ENCODE measurements at regions not wholly inside any gene's neighbourhood (a gene's known extent, or its start where the extent isn't known, plus 50 kb on each side); places are given as distances from the start of the nearest gene placed in this dataset.

GRCh38 chr1:30382496-30382895, 340.9 kb downstream of the MATN1 start:
- TF ChIP-seq, protein P1, sequence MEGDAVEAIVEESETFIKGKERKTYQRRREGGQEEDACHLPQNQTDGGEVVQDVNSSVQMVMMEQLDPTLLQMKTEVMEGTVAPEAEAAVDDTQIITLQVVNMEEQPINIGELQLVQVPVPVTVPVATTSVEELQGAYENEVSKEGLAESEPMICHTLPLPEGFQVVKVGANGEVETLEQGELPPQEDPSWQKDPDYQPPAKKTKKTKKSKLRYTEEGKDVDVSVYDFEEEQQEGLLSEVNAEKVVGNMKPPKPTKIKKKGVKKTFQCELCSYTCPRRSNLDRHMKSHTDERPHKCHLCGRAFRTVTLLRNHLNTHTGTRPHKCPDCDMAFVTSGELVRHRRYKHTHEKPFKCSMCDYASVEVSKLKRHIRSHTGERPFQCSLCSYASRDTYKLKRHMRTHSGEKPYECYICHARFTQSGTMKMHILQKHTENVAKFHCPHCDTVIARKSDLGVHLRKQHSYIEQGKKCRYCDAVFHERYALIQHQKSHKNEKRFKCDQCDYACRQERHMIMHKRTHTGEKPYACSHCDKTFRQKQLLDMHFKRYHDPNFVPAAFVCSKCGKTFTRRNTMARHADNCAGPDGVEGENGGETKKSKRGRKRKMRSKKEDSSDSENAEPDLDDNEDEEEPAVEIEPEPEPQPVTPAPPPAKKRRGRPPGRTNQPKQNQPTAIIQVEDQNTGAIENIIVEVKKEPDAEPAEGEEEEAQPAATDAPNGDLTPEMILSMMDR (IDR thresholded peaks at IDR 0.05; ENCODE audit: low read length, missing control alignments): no peak
- no peak overlapping the region for H3K4me3 ChIP-seq (replicated peaks; ENCODE audit: low read depth, low read length)
- DNase-seq (ENCODE audit: low read depth): no peak

- DNase-seq (ENCODE audit: low read depth): no peak
- H3K4me3 ChIP-seq (replicated peaks; ENCODE audit: low read depth, low read length): no peak overlapping the region
- TF ChIP-seq, protein P1 (IDR thresholded peaks at IDR 0.05; ENCODE audit: low read length, missing control alignments): no peak
Observed at GRCh38 chr1:30381671-30382365, 341.6 kb downstream of the MATN1 start.

DNA sequence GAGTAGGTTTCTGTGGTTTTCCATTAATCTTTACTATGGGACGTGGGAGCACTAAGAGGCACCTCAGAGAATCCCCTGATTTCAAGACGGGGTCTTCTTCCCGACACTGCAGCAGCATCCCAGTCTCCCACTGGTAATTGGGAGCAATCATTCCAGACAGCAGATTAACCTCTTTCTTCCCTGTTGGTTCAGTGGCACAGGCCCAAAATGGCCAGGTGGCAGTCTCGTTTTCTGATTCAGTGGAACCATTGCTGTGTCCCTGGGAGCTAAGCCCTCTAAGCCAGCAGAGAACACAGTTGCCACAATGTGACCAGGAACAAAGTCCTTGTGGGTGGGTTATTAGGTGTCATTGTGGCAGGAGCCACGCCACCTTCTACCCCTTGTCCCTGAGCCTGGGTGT, 342.1 kb downstream of the MATN1 start:
- H3K4me3 ChIP-seq (replicated peaks; ENCODE audit: low read depth, low read length): no peak overlapping the region
- DNase-seq (ENCODE audit: low read depth): no peak
- TF ChIP-seq, protein P1 (IDR thresholded peaks at IDR 0.05; ENCODE audit: low read length, missing control alignments): no peak

GRCh38 chr1:30380625-30380984, 342.8 kb downstream of the MATN1 start:
- DNase-seq (ENCODE audit: low read depth): no peak
- TF ChIP-seq, protein P1 (IDR thresholded peaks at IDR 0.05; ENCODE audit: low read length, missing control alignments): no peak
- H3K4me3 ChIP-seq (replicated peaks; ENCODE audit: low read depth, low read length): no peak overlapping the region

DNA sequence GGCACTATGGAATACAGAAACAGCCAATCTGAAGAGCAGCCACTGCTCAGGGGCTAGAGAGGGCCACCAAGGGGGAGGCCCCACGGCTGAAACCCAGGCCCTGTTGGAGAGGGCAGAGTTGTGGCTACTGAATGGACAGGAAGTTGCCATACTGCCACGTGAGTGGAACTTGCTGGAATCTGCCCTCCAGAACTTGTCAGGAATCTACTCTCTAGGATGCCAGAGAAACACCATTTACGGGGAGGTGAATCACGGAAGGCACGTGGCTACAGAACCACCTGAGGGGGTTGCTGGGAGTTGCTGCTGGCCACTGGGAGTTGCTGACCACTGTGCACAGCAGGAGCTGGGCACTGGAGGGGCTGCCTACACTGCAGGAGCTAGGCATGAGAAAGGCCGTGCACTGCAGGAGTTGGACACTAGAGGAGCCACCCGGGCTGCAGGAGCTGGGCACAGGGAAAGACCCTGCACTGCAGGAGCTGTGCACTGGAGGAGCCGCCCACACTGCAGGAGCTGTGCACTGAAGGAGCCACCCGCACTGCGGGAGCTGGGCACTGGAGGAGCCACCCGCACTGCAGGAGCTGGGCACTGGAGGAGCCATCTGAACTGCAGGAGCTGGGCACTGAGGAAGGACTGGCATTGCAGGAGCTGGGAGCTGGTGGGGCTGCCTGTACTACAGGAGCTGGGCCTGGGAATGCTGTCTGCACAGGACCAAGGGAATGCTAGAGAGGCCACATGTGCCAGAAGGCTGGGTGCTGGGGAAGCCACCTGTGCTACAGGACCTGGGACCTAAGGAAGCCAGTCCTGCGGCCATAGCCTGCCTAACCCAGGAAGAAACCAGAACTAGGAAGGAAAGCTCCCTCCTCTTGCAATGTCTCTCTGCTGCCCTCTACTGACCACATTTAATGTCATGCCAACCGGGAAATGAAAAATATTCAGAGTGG, 343.4 kb downstream of the MATN1 start:
- peak; percentile 76 for DNase-seq (ENCODE audit: low read depth)
- TF ChIP-seq, protein P1 (IDR thresholded peaks at IDR 0.05; ENCODE audit: low read length, missing control alignments): peak; percentile 88
- no peak overlapping the region for H3K4me3 ChIP-seq (replicated peaks; ENCODE audit: low read depth, low read length)

DNA sequence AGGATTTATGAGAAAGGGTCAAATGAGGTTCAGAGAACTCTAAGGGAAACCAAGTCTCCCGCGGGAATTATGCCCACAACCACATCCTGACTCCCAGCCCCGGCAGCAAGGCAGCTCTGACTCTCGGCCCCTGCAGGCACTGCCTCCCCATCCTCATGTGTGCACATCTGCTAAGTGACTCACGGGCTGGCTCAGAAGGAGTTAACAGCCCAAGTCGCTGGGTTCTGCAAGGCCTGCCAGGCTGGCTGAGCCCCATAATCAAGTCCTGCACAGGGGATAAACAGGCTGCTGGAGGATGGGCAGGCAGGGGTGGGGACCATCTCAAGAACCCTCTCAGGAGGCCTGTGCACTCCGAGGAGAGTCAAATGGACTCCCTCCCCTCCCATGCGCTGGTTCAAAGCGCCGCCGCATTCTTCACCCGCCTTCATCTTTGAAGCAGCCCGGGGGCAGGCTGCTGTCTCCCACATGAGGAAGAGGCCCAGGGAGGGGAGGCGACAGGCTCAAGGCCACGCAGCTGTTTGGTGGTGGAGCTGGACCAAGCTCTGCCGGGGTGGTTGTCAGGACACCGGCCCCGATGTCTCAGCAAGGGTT, 344.3 kb downstream of the MATN1 start:
- TF ChIP-seq, protein P1 (IDR thresholded peaks at IDR 0.05; ENCODE audit: low read length, missing control alignments): no peak
- no peak overlapping the region for H3K4me3 ChIP-seq (replicated peaks; ENCODE audit: low read depth, low read length)
- DNase-seq (ENCODE audit: low read depth): peak; percentile 43

All from fibroblast of pulmonary artery (primary cell).